ENCODE measurements at regions not wholly inside any gene's neighbourhood (a gene's known extent, or its start where the extent isn't known, plus 50 kb on each side); places are given as distances from the start of the nearest gene placed in this dataset.

DNA sequence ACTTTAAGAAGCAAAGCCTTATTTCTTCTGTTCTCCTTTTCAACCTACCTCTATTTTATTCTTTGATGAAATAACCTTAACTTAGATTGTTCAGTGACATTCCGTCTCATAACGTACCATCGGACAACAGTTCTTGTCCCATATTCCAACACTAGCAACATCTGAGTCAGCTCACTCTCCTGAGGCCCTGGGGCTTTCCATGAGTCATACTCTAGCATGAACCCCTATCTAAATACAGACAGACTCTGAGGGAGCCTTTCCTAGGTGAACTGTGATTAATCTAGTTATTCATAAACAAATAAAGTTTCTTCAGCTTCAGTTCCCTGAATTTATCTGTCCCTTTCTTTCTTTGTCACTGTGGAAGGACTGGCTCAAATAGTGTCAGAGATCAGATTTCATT, 168.7 kb upstream of the LYZL1 start:
- Histone ChIP-seq H3K9me1 (ENCODE audit: control insufficient read depth, insufficient read depth, low read length) (no peaks in the 10 kb centered on the region), H2AFZ (ENCODE audit: low read depth, low read length) (no peak overlapping the region), H3K27me3 (ENCODE audit: control insufficient read depth in 2 of 2, insufficient read depth in 2 of 2, low read length in 2 of 2) (0 out of 5 replicates have a peak, but pooled peaks cover 0 to 4% of the 10 kb centered on the region in 2 experiments), H3K4me1 (replicated peaks in 1 of 2; ENCODE audit: control insufficient read depth in 2 of 2, insufficient read depth in 2 of 2, low read length in 2 of 2) (no peaks in the 10 kb centered on the region), H3K9ac (ENCODE audit: insufficient read depth in 1 of 2, low read depth in 2 of 2, low read length in 2 of 2) (no peak overlapping the region), H3K9me3 (replicated peaks; ENCODE audit: control insufficient read depth, insufficient read depth, low read depth, low read length) (peaks cover 2% of the 10 kb centered on the region; the same call in 1 of the 2 replicates), H4K20me1 (replicated peaks; ENCODE audit: control insufficient read depth, insufficient read depth, low read length) (no peaks in the 10 kb centered on the region), H3K36me3 (ENCODE audit: control insufficient read depth, insufficient read depth, low read length) (no peaks in the 10 kb centered on the region), H3K4me3 (no peak overlapping the region), H3K79me2 (ENCODE audit: control insufficient read depth, insufficient read depth, low read length) (no peaks in the 10 kb centered on the region), H3K4me2 (ENCODE audit: insufficient read depth, low read length) (no peak overlapping the region), H3K27ac (ENCODE audit: extremely low read depth, low read depth, low read length) (no peak overlapping the region)
- ATAC-seq (no peak), FAIRE-seq (no peak), DNase-seq (ENCODE audit: extremely low read depth in 1 of 4, low spot score in 3 of 4) (peak in 1 of 4 experiments; percentile 15)
- CTCF ChIA-PET (ENCODE audit: low intra/inter-chr PET ratio): no interaction called here
- no TSS peak for BruUV-seq (replicated peaks)
- POLR2A ChIA-PET: interaction anchor here (1.0 kb wide), 1 partner anchor 248 kb away, joined by 4 read pairs; no protein-coding TSS in a partner anchor
- 27% methylated on average over 3 of the region's 3 CpGs for WGBS (ENCODE audit: insufficient coverage, low coverage, missing lambda C conversion rate)
- intact Hi-C loops (cut with micrococcal nuclease) (no loop called here), in situ Hi-C loops (cut with MboI) (no loop called here)
- TF ChIP-seq, protein P1, sequence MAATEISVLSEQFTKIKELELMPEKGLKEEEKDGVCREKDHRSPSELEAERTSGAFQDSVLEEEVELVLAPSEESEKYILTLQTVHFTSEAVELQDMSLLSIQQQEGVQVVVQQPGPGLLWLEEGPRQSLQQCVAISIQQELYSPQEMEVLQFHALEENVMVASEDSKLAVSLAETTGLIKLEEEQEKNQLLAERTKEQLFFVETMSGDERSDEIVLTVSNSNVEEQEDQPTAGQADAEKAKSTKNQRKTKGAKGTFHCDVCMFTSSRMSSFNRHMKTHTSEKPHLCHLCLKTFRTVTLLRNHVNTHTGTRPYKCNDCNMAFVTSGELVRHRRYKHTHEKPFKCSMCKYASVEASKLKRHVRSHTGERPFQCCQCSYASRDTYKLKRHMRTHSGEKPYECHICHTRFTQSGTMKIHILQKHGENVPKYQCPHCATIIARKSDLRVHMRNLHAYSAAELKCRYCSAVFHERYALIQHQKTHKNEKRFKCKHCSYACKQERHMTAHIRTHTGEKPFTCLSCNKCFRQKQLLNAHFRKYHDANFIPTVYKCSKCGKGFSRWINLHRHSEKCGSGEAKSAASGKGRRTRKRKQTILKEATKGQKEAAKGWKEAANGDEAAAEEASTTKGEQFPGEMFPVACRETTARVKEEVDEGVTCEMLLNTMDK (IDR thresholded peaks at IDR 0.05; ENCODE audit: borderline replicate concordance, insufficient read depth, low read depth, low read length, poor library complexity, severe bottlenecking): no peak
- TF ChIP-seq ZNF282 (CRISPR knock-in tag; IDR thresholded peaks at IDR 0.05) (no peak), KAT7 (CRISPR knock-in tag; IDR thresholded peaks at IDR 0.05; ENCODE audit: borderline replicate concordance) (no peak), SMAD4 (CRISPR knock-in tag; conservative IDR thresholded peaks at IDR 0.05) (no peak), ZNF239 (CRISPR knock-in tag; IDR thresholded peaks at IDR 0.05) (no peak), CBX5 (IDR thresholded peaks at IDR 0.05; ENCODE audit: borderline replicate concordance, low read depth) (no peak), FOXP1 (CRISPR knock-in tag; IDR thresholded peaks at IDR 0.05) (no peak), ETS2 (tag; IDR thresholded peaks at IDR 0.05; ENCODE audit: borderline replicate concordance, poor library complexity, severe bottlenecking) (no peak), POLR2H (tag; IDR thresholded peaks at IDR 0.05; ENCODE audit: low read depth) (no peak), ID3 (CRISPR knock-in tag; IDR thresholded peaks at IDR 0.05) (no peak), ID3 (tag; IDR thresholded peaks at IDR 0.05) (no peak), ZFP30 (CRISPR knock-in tag; IDR thresholded peaks at IDR 0.05; ENCODE audit: borderline replicate concordance) (no peak), ZC3H4 (CRISPR knock-in tag; IDR thresholded peaks at IDR 0.05; ENCODE audit: borderline replicate concordance) (no peak), CBFB (CRISPR knock-in tag; IDR thresholded peaks at IDR 0.05) (no peak), KAT8 (IDR thresholded peaks at IDR 0.05; ENCODE audit: low read depth) (no peak), HNRNPLL (IDR thresholded peaks at IDR 0.05; ENCODE audit: low read depth, low read length, poor library complexity, severe bottlenecking) (no peak), PML (IDR thresholded peaks at IDR 0.05; ENCODE audit: low read length) (no peak), POLR2AphosphoS2 (IDR thresholded peaks at IDR 0.05; ENCODE audit: low read length) (no peak), MIER1 (IDR thresholded peaks at IDR 0.05; ENCODE audit: low read depth) (no peak), CHD2 (IDR thresholded peaks at IDR 0.05; ENCODE audit: low read depth, low read length) (no peak)
- TF ChIP-seq, protein P2, sequence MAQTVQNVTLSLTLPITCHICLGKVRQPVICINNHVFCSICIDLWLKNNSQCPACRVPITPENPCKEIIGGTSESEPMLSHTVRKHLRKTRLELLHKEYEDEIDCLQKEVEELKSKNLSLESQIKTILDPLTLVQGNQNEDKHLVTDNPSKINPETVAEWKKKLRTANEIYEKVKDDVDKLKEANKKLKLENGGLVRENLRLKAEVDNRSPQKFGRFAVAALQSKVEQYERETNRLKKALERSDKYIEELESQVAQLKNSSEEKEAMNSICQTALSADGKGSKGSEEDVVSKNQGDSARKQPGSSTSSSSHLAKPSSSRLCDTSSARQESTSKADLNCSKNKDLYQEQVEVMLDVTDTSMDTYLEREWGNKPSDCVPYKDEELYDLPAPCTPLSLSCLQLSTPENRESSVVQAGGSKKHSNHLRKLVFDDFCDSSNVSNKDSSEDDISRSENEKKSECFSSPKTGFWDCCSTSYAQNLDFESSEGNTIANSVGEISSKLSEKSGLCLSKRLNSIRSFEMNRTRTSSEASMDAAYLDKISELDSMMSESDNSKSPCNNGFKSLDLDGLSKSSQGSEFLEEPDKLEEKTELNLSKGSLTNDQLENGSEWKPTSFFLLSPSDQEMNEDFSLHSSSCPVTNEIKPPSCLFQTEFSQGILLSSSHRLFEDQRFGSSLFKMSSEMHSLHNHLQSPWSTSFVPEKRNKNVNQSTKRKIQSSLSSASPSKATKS (CRISPR knock-in tag; IDR thresholded peaks at IDR 0.05): no peak
